Mesothelial cell of epicardium (in vitro differentiated cells): ENCODE measurements at regions not wholly inside any gene's neighbourhood (a gene's known extent, or its start where the extent isn't known, plus 50 kb on each side); places are given as distances from the start of the nearest gene placed in this dataset.

Source experiments
- DNase-seq, 2 experiments: peaks; one replicate each; pipeline ENCODE4 v3.0.0; 2021; ENCODE audit warnings: low spot score in 2 of 2; ENCODE audit not compliant: unreplicated experiment in 2 of 2
- H3K27ac Mint-ChIP-seq: 2 replicates; pipeline ENCODE4 v1.8.0; 2021; ENCODE audit warnings: mixed read lengths
- H3K27me3 Mint-ChIP-seq: 2 replicates; pipeline ENCODE4 v1.8.0; 2021; ENCODE audit warnings: low read depth, mixed read lengths
- H3K36me3 Mint-ChIP-seq: 2 replicates; pipeline ENCODE4 v1.8.0; 2021; ENCODE audit warnings: mixed read lengths
- H3K4me1 Mint-ChIP-seq: 2 replicates; pipeline ENCODE4 v1.8.0; 2021; ENCODE audit warnings: mixed read lengths
- H3K4me3 Mint-ChIP-seq: 2 replicates; pipeline ENCODE4 v1.8.0; 2021; ENCODE audit warnings: mild to moderate bottlenecking, moderate library complexity, mixed read lengths
- H3K9me3 Mint-ChIP-seq: 2 replicates; pipeline ENCODE4 v1.8.0; 2021; ENCODE audit warnings: mixed read lengths
- CTCF ChIP-seq: fragments of 200-600 bp; sonication (generic); IDR thresholded peaks from one replicate; pipeline ENCODE4 v1.5.0; 2021; ENCODE audit warnings: antibody characterized with exemption; ENCODE audit not compliant: unreplicated experiment

GRCh38 chr3:82001276-82001923, 240.0 kb upstream of the GBE1 start:
- Mint-ChIP-seq H3K36me3 (no peaks in the 10 kb centered on the region), H3K27me3 (no peaks in the 10 kb centered on the region), H3K9me3 (peaks cover 4% of the 10 kb centered on the region), H3K4me1 (peaks cover 69% of the 10 kb centered on the region), H3K27ac (peak overlapping the region; percentile 9), H3K4me3 (no peak overlapping the region)
- TF ChIP-seq CTCF, result no peak
- DNase-seq, result no peak

GRCh38 chr3:82000773-82001172, 239.3 kb upstream of the GBE1 start:
- Mint-ChIP-seq H3K4me3 (no peak overlapping the region), H3K9me3 (peaks cover 7% of the 10 kb centered on the region), H3K27me3 (no peaks in the 10 kb centered on the region), H3K36me3 (no peaks in the 10 kb centered on the region), H3K27ac (no peak overlapping the region), H3K4me1 (peaks cover 67% of the 10 kb centered on the region)
- TF ChIP-seq CTCF, result no peak
- DNase-seq, result no peak

GRCh38 chr3:82000350-82000749, 238.9 kb upstream of the GBE1 start:
- H3K27me3 Mint-ChIP-seq, result no peaks in the 10 kb centered on the region
- H3K4me1 Mint-ChIP-seq, result peaks cover 63% of the 10 kb centered on the region
- peaks cover 7% of the 10 kb centered on the region for H3K9me3 Mint-ChIP-seq
- no peaks in the 10 kb centered on the region for H3K36me3 Mint-ChIP-seq
- TF ChIP-seq CTCF, result no peak
- no peak overlapping the region for H3K4me3 Mint-ChIP-seq
- DNase-seq, result no peak
- no peak overlapping the region for H3K27ac Mint-ChIP-seq

- peaks cover 54% of the 10 kb centered on the region for H3K4me1 Mint-ChIP-seq
- no peak for DNase-seq
- TF ChIP-seq CTCF, result no peak
- H3K36me3 Mint-ChIP-seq, result no peaks in the 10 kb centered on the region
- H3K27ac Mint-ChIP-seq, result peak overlapping the region; percentile 17
- H3K4me3 Mint-ChIP-seq, result no peak overlapping the region
- no peaks in the 10 kb centered on the region for H3K27me3 Mint-ChIP-seq
- H3K9me3 Mint-ChIP-seq, result peaks cover 7% of the 10 kb centered on the region
Measured at GRCh38 chr3:81998907-81999306, 237.5 kb upstream of the GBE1 start.

GRCh38 chr3:81998139-81998755, 236.8 kb upstream of the GBE1 start:
- Mint-ChIP-seq H3K9me3 (peaks cover 7% of the 10 kb centered on the region), H3K27me3 (no peaks in the 10 kb centered on the region), H3K4me3 (no peak overlapping the region), H3K36me3 (no peaks in the 10 kb centered on the region), H3K4me1 (peaks cover 52% of the 10 kb centered on the region), H3K27ac (peak overlapping the region; percentile 17)
- no peak for TF ChIP-seq CTCF
- DNase-seq, result no peak
